Erythroblast (primary cell): ENCODE measurements at regions not wholly inside any gene's neighbourhood (a gene's known extent, or its start where the extent isn't known, plus 50 kb on each side); places are given as distances from the start of the nearest gene placed in this dataset.
"Not testable (repeated sequence)": the region's sequence is repeated elsewhere in the genome, so short reads cannot be mapped to it uniquely, and the experiment has no call there.

Experiments
- DNase-seq, 2 experiments: peaks; one replicate each; lab custom pipeline; 2025; lab: John Stamatoyannopoulos, UW
- GATA1 ChIP-seq: IDR thresholded peaks from 2 replicates; pipeline ENCODE4 v1.6.1; 2011; ENCODE audit warnings: low read depth, mild to moderate bottlenecking, control low read depth, low read length, moderate library complexity
- POLR2A ChIP-seq: IDR thresholded peaks from 2 replicates; pipeline ENCODE4 v1.6.1; 2011; ENCODE audit warnings: mild to moderate bottlenecking, low read length

DNA sequence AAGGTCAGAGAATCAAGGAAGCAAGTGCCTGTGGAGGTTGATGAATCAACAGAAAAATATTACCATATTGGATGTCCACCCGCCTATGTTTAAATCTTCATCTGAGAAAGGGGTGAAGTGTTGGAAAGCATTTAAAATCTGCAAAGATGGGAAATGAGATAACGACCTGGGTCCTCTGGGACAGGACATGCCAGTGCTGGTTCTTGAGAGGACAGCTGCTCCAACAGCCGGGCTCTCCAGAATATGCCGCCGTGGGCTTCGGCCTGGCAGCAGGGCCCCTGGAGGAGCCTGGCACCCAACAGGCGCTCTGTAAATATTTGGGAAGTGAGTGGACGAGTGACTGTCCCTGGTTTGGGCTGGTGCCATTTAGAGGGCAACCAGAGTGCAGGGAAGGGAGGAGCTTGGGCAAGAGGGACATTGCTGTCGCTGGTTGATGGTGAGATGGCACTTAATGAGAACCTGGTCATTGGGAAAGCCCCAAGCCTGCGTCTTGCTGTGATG, 129.9 kb downstream of the KCNA5 start:
- DNase-seq, result no peak
- TF ChIP-seq GATA1 (no peak), POLR2A (no peak)

DNA sequence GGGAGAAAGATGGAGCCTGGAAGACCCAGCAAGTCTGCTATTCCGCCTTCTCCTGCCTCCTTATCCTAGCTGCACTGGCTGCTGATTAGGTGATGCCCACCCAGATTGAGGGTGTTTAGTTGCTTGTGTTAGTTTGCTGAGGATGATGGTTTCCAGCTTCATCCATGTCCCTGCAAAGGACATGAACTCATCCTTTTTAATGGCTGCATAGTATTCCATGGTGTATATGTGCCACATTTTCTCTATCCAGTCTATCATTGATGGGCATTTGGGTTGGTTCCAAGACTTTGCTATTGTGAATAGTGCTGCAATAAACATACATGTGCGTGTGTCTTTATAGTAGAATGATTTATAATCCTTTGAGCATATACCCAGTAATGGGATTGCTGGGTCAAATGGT, 131.7 kb downstream of the KCNA5 start:
- not testable (repeated sequence) for DNase-seq

- no peak for DNase-seq
- TF ChIP-seq POLR2A, result no peak
- no peak for TF ChIP-seq GATA1
Measured at GRCh38 chr12:5176036-5176435, 132.4 kb downstream of the KCNA5 start.

DNA sequence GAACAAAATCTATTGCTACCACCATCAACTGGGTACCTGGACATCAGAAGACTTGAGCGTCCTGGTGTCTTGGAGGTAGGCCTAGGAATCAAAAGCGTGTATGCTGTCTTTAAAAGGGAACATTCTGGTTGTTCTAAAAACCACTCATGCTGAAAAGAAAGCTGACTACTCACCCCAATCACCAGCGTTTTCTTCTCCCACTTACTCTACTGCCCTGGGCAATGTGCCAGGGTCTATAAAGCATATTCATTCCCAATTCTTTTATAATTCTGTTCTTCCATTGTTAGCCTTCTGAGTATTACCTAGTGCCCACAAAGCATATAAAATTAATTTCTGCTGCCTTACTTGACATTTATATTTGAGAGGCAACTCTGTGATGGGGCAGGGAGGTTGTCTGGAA, 133.4 kb downstream of the KCNA5 start:
- no peak for TF ChIP-seq POLR2A
- TF ChIP-seq GATA1, result no peak
- no peak for DNase-seq

DNA sequence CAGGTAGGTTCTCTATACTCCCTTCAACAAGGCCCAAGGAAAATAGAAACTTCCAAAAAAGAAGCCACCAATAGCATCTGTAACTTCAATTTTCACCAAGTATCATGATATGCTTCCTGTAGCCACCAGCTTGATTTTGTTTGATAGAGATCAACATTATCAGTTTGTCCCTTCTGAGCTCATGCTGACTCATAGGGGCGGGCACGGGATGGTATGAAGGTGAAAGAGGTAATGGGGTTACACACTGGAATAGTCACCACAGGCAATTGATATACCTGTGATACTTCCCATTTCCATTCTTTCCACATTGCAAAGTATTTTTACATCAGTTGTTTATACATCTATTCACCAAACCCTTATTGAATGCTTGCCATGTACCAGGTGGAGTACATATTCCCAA, 134.1 kb downstream of the KCNA5 start:
- TF ChIP-seq POLR2A, result no peak

GRCh38 chr12:5178571-5178970, 134.9 kb downstream of the KCNA5 start:
- no peak for TF ChIP-seq POLR2A
- TF ChIP-seq GATA1, result no peak
- DNase-seq, result no peak

More for the DNA sequence above, 134.1 kb downstream of the KCNA5 start:
- DNase-seq, result no peak

DNA sequence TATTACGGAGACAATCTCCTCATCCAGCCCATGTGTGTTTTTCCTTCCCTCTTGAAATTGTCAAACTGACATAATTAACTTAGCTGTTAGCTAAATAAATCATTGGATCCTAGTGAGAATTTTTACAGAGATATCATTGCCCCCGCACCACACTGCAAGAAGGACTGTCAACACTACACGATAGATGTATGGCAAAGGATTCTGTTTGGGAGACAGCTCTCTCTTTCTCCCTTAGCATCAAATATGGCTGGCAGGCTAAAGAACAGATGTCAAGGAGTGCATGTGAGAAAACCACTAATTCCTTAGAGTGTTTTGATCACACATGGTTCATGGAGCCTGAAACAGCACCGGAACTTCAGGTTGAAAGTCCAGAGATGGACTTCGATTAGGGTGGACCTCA, 136.8 kb downstream of the KCNA5 start:
- DNase-seq, result no peak
- TF ChIP-seq POLR2A (no peak), GATA1 (no peak)

DNA sequence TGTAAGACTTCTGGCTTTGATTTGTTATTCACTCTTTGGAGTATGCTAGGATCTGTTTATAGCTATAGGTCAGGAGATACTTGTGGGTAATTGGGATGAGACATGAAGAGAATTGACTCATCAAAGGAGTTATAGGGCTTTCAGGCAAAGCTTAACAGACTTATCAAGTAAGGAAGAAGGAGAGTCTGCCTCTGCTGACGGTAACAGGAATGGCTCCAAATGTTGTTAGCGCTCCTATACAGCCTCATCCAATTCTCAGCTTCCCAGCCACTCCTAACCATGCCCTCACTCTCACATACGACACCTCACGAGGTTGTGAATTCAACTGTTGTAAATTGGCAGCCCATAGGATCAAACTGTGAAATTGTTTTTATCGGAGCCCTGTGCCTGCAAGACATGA, 140.5 kb downstream of the KCNA5 start:
- TF ChIP-seq POLR2A, result no peak
- TF ChIP-seq GATA1, result no peak
- DNase-seq, result no peak

DNA sequence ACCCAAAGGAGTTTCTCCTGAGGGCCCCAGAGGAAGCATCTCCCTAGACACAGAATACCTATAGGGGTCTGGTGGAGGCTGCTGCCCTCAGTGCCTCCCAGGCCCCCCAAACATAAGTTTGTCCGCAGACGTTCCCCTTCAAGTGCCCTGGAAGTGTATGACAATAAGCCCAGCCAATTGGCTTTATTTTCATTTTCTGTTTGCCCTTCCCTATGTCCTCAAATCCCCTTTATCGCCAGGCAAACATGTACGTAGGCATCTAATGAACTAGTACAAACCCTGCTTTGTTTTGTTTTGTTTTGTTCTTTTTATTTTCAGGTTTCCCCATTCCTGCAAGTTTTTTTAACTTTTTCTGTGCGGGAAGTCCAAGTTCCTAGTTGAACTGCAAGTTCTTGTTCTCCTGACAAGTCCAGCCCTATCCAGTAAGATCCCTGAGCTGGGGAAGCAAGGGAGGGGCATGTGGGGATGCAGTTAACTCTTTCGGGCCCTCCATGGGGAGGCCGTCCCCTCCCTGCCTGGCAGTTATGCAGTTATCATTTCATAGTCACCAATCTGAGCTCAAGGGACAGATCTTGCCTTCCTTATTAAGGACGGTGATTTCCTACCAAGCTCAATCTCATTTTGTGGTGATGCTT, 141.9 kb downstream of the KCNA5 start:
- no peak for TF ChIP-seq GATA1
- no peak for TF ChIP-seq POLR2A
- no peak for DNase-seq

GRCh38 chr12:5186715-5187114, 143.0 kb downstream of the KCNA5 start:
- TF ChIP-seq GATA1, result no peak
- no peak for TF ChIP-seq POLR2A
- no peak for DNase-seq

- DNase-seq, result no peak
- no peak for TF ChIP-seq GATA1
- no peak for TF ChIP-seq POLR2A
Measured at GRCh38 chr12:5187136-5187535, 143.5 kb downstream of the KCNA5 start.

DNA sequence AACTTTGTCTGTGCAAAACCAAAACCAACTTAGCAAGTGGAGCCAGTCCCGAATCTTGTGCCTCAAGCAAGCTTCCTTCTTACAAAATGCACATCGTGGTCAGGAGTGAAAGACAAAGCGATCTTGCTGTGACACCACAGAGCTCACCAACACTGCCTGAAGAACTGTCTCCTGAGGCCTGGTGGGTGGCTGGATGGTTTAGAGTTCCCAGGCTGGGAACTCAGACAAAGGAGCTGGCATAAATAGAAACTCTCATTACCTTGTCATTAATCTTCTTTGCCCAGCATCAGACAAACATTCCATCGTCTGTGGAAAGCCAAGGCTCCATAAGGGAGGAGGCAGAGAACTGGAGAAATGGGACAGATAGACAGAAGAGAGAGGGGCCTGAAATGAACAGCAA, 144.8 kb downstream of the KCNA5 start:
- no peak for DNase-seq

GRCh38 chr12:5189173-5189572, 145.5 kb downstream of the KCNA5 start:
- no peak for DNase-seq
- no peak for TF ChIP-seq GATA1
- no peak for TF ChIP-seq POLR2A

More for the DNA sequence above, 144.8 kb downstream of the KCNA5 start:
- no peak for TF ChIP-seq POLR2A
- no peak for TF ChIP-seq GATA1

GRCh38 chr12:5191803-5192538, 148.3 kb downstream of the KCNA5 start:
- TF ChIP-seq POLR2A (no peak), GATA1 (no peak)
- DNase-seq, result no peak

DNA sequence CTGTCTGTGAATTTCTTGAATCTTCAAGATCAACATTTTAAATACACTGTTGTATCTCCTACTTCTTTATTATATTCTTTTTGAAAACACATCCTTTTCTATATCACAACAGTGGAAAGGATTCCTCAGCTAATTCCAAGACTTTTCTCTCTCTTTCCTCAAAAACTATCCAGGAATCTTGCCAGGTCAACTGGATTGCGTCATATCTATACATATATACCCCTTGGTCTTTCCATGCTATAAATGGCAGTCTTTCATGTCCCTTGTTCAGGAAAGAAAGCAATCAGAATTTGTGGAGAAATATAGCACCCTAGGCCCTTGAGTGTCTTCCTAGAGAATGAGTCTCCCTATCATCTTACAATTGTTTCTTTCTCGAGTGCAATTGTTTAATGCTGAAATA, 149.0 kb downstream of the KCNA5 start:
- no peak for DNase-seq
- TF ChIP-seq GATA1 (no peak), POLR2A (no peak)
